H9 (cell line): ENCODE measurements at regions not wholly inside any gene's neighbourhood (a gene's known extent, or its start where the extent isn't known, plus 50 kb on each side); places are given as distances from the start of the nearest gene placed in this dataset.

ENCODE experiments used
- DNase-seq: peaks from one replicate; pipeline ENCODE4 v3.0.0-alpha.2; 2017
- H2AFZ ChIP-seq: one replicate; pipeline ENCODE4 v1.6.1; 2013; ENCODE audit warnings: mild to moderate bottlenecking, low read length, control low read depth, moderate library complexity
- H2AK5ac ChIP-seq: 2 replicates; pipeline ENCODE4 v1.6.1; 2013; ENCODE audit warnings: low read length, control low read depth, mixed read lengths; ENCODE audit not compliant: insufficient read length
- H2BK120ac ChIP-seq: one replicate; pipeline ENCODE4 v1.6.1; 2013; ENCODE audit warnings: low read depth, mild to moderate bottlenecking, low read length, control low read depth, inconsistent platforms; ENCODE audit not compliant: poor library complexity, severe bottlenecking
- H2BK12ac ChIP-seq: 2 replicates; pipeline ENCODE4 v1.6.1; 2013; ENCODE audit warnings: low read length, control low read depth, mixed read lengths, low read depth; ENCODE audit not compliant: insufficient read length
- H2BK15ac ChIP-seq: 2 replicates; pipeline ENCODE4 v1.6.1; 2013; ENCODE audit warnings: low read depth, low read length, control low read depth
- H2BK20ac ChIP-seq: one replicate; pipeline ENCODE4 v1.6.1; 2013; ENCODE audit warnings: low read depth, mild to moderate bottlenecking, low read length, control low read depth, inconsistent platforms; ENCODE audit not compliant: poor library complexity, severe bottlenecking
- H2BK5ac ChIP-seq: 2 replicates; pipeline ENCODE4 v1.6.1; 2013; ENCODE audit warnings: low read length, control low read depth, mixed read lengths; ENCODE audit not compliant: insufficient read length
- H3K14ac ChIP-seq: 2 replicates; pipeline ENCODE4 v1.6.1; 2013; ENCODE audit warnings: low read length, control low read depth; ENCODE audit not compliant: insufficient read depth
- H3K18ac ChIP-seq: 2 replicates; pipeline ENCODE4 v1.6.1; 2013; ENCODE audit warnings: low read depth, mild to moderate bottlenecking, mixed read lengths, low read length, control low read depth; ENCODE audit not compliant: insufficient read length
- H3K23ac ChIP-seq: 2 replicates; pipeline ENCODE4 v1.6.1; 2013; ENCODE audit warnings: low read length, control low read depth, mixed read lengths, low read depth; ENCODE audit not compliant: insufficient read length
- H3K23me2 ChIP-seq: 2 replicates; pipeline ENCODE4 v1.6.1; 2013; ENCODE audit warnings: low read depth, mild to moderate bottlenecking, mixed read lengths, low read length, control low read depth; ENCODE audit not compliant: insufficient read length, poor library complexity, severe bottlenecking
- H3K27ac ChIP-seq: 2 replicates; pipeline ENCODE4 v1.5.1; 2013; ENCODE audit warnings: low read length, control low read depth, mixed read lengths, low read depth; ENCODE audit not compliant: insufficient read length
- H3K27me3 ChIP-seq: 2 replicates; pipeline ENCODE4 v1.6.1; 2013; ENCODE audit warnings: low read length, control low read depth, inconsistent platforms; ENCODE audit not compliant: insufficient read depth
- H3K4ac ChIP-seq: 2 replicates; pipeline ENCODE4 v1.6.1; 2013; ENCODE audit warnings: low read depth, mild to moderate bottlenecking, control low read depth, inconsistent platforms, low read length, moderate library complexity
- H3K4me1 ChIP-seq: 2 replicates; pipeline ENCODE4 v1.6.1; 2013; ENCODE audit warnings: low read length, control low read depth, inconsistent platforms; ENCODE audit not compliant: insufficient read depth
- H3K4me2 ChIP-seq: 2 replicates; pipeline ENCODE4 v1.6.1; 2013; ENCODE audit warnings: low read length, control low read depth, mixed read lengths; ENCODE audit not compliant: insufficient read length, insufficient read depth
- H3K56ac ChIP-seq: 2 replicates; pipeline ENCODE4 v1.6.1; 2013; ENCODE audit warnings: low read depth, mild to moderate bottlenecking, mixed read lengths, low read length, control low read depth; ENCODE audit not compliant: insufficient read length
- H3K79me1 ChIP-seq: 2 replicates; pipeline ENCODE4 v1.6.1; 2013; ENCODE audit warnings: low read depth, mild to moderate bottlenecking, moderate library complexity, low read length, control low read depth, inconsistent platforms; ENCODE audit not compliant: insufficient read depth, poor library complexity, severe bottlenecking
- H3K79me2 ChIP-seq: 2 replicates; pipeline ENCODE4 v1.6.1; 2013; ENCODE audit warnings: low read length, control low read depth, inconsistent platforms; ENCODE audit not compliant: insufficient read depth
- H3K9ac ChIP-seq: 2 replicates; pipeline ENCODE4 v1.6.1; 2013; ENCODE audit warnings: low read length, control low read depth, mixed read lengths; ENCODE audit not compliant: insufficient read length; ENCODE audit errors: extremely low read depth
- H3K9me3 ChIP-seq: one replicate; pipeline ENCODE4 v1.6.1; 2013; ENCODE audit warnings: low read depth, low read length, inconsistent platforms; ENCODE audit not compliant: control insufficient read depth
- H3T11ph ChIP-seq: one replicate; pipeline ENCODE4 v1.6.1; 2013; ENCODE audit warnings: mild to moderate bottlenecking, low read length, control low read depth, inconsistent platforms
- H4K20me1 ChIP-seq: one replicate; pipeline ENCODE4 v1.6.1; 2013; ENCODE audit not compliant: control insufficient read depth, insufficient read length, insufficient read depth
- H4K5ac ChIP-seq: 2 replicates; pipeline ENCODE4 v1.6.1; 2013; ENCODE audit warnings: low read depth, mild to moderate bottlenecking, mixed read lengths, low read length, control low read depth; ENCODE audit not compliant: insufficient read length
- H4K8ac ChIP-seq: replicated peaks from 2 replicates; pipeline ENCODE4 v1.6.1; 2013; ENCODE audit warnings: low read length, control low read depth, mixed read lengths, low read depth; ENCODE audit not compliant: insufficient read length
- H4K91ac ChIP-seq: 2 replicates; pipeline ENCODE4 v1.6.1; 2013; ENCODE audit warnings: low read depth, mild to moderate bottlenecking, moderate library complexity, mixed read lengths, low read length, control low read depth; ENCODE audit not compliant: insufficient read length
- H3K27ac Mint-ChIP-seq, 3 experiments: 2 replicates in 2 of 3; 3 replicates in 1 of 3; pipeline ENCODE4 v1.8.0; 2020 to 2021; ENCODE audit warnings: mixed read lengths in 3 of 3, mild to moderate bottlenecking in 1 of 3, moderate library complexity in 1 of 3
- H3K27me3 Mint-ChIP-seq: 2 replicates; pipeline ENCODE4 v1.8.0; 2021; ENCODE audit warnings: low read depth, mild to moderate bottlenecking, moderate library complexity, mixed read lengths
- H3K36me3 Mint-ChIP-seq, 3 experiments: 2 replicates in 2 of 3; 3 replicates in 1 of 3; pipeline ENCODE4 v1.8.0; 2020 to 2021; ENCODE audit warnings: low read depth in 3 of 3, mixed read lengths in 3 of 3; ENCODE audit not compliant: insufficient read depth in 1 of 3
- H3K4me1 Mint-ChIP-seq, 2 experiments: 2 replicates each; pipeline ENCODE4 v1.8.0; 2020; ENCODE audit warnings: mixed read lengths in 2 of 2
- H3K4me3 Mint-ChIP-seq, 2 experiments: 2 replicates in 1 of 2; 3 replicates in 1 of 2; pipeline ENCODE4 v1.8.0; 2020 to 2021; ENCODE audit warnings: mild to moderate bottlenecking in 2 of 2, mixed read lengths in 2 of 2, moderate library complexity in 1 of 2
- H3K9me3 Mint-ChIP-seq, 2 experiments: 2 replicates in 1 of 2; 3 replicates in 1 of 2; pipeline ENCODE4 v1.8.0; 2020; ENCODE audit warnings: mild to moderate bottlenecking in 2 of 2, mixed read lengths in 2 of 2, moderate library complexity in 1 of 2
- CTCF ChIP-seq: fragments of 200-600 bp; sonication (generic); conservative IDR thresholded peaks from 3 replicates; pipeline ENCODE4 v1.8.0; 2021; ENCODE audit warnings: antibody characterized with exemption, mild to moderate bottlenecking
- WGBS: extraction: QIAGEN DNeasy Blood & Tissue Kit; methylation state at CpG from one replicate; pipeline ENCODE4 v1.1.7; 2013; ENCODE audit warnings: missing lambda C conversion rate, low lambda C conversion rate, mixed read lengths; ENCODE audit not compliant: insufficient read length; ENCODE audit errors: extremely low coverage; 5-methylcytosine and 5-hydroxymethylcytosine counted together

- H3T11ph ChIP-seq, result no peak overlapping the region
- no peak overlapping the region for H4K8ac ChIP-seq
- no peaks in the 10 kb centered on the region for H3K79me1 ChIP-seq
- H4K20me1 ChIP-seq, result no peaks in the 10 kb centered on the region
- peaks cover 2% of the 10 kb centered on the region; the same call in 1 of the 2 replicates for H3K27me3 Mint-ChIP-seq
- H4K5ac ChIP-seq, result no peak overlapping the region
- H3K27me3 ChIP-seq, result no peaks in the 10 kb centered on the region
- no peak overlapping the region for H3K14ac ChIP-seq
- WGBS, result no CpG with 5 or more reads among the region's 3 CpGs
- no peak overlapping the region for H2BK5ac ChIP-seq
- H2BK15ac ChIP-seq, result no peak overlapping the region
- no peak overlapping the region for H2BK120ac ChIP-seq
- no peaks in the 10 kb centered on the region for H3K4me1 ChIP-seq
- no peak overlapping the region for H3K23ac ChIP-seq
- H3K18ac ChIP-seq, result no peak overlapping the region
- no peak overlapping the region for H3K56ac ChIP-seq
- H3K4me3 Mint-ChIP-seq, result no peak overlapping the region
- H3K27ac ChIP-seq, result no peak overlapping the region
- no peak overlapping the region for H2AK5ac ChIP-seq
- H2BK12ac ChIP-seq, result no peak overlapping the region
- no peak overlapping the region for H3K4me2 ChIP-seq
- no peak for DNase-seq
- H3K23me2 ChIP-seq, result no peaks in the 10 kb centered on the region
- H3K4ac ChIP-seq, result no peak overlapping the region
- no peak overlapping the region for H3K9ac ChIP-seq
- no peaks in the 10 kb centered on the region for H3K9me3 ChIP-seq
- H3K79me2 ChIP-seq, result no peaks in the 10 kb centered on the region
- no peaks in the 10 kb centered on the region for H3K9me3 Mint-ChIP-seq
- no peak overlapping the region for H4K91ac ChIP-seq
- no peak overlapping the region for H3K27ac Mint-ChIP-seq
- H3K36me3 Mint-ChIP-seq, result no peaks in the 10 kb centered on the region
- TF ChIP-seq CTCF, result no peak
- peaks cover 2 to 4% of the 10 kb centered on the region in 2 experiments; a peak in 2 of 4 replicates for H3K4me1 Mint-ChIP-seq
- no peak overlapping the region for H2AFZ ChIP-seq
- H2BK20ac ChIP-seq, result no peak overlapping the region
Observed at GRCh38 chr12:68501226-68501625, 109.5 kb upstream of the RAP1B start.
